ENCODE measurements at regions not wholly inside any gene's neighbourhood (a gene's known extent, or its start where the extent isn't known, plus 50 kb on each side); places are given as distances from the start of the nearest gene placed in this dataset.

- H3K27me3 ChIP-seq, result no peaks in the 10 kb centered on the region
- H3K9me3 ChIP-seq, result no peaks in the 10 kb centered on the region
- no peaks in the 10 kb centered on the region for H3K4me1 ChIP-seq
- DNase-seq (ENCODE audit: low spot score in 2 of 2), result no peak
- no peak overlapping the region for H3K27ac ChIP-seq
- TF ChIP-seq POLR2A (IDR thresholded peaks at IDR 0.05), result no peak
- H3K4me3 ChIP-seq, result no peak overlapping the region
- 79 to 81% methylated on average over 2 of the region's 2 CpGs for WGBS, 2 donors
- no peaks in the 10 kb centered on the region for H3K36me3 ChIP-seq
These were observed 417.9 kb upstream of the MAF start for GRCh38 chr16:80018466-80018865.

DNA sequence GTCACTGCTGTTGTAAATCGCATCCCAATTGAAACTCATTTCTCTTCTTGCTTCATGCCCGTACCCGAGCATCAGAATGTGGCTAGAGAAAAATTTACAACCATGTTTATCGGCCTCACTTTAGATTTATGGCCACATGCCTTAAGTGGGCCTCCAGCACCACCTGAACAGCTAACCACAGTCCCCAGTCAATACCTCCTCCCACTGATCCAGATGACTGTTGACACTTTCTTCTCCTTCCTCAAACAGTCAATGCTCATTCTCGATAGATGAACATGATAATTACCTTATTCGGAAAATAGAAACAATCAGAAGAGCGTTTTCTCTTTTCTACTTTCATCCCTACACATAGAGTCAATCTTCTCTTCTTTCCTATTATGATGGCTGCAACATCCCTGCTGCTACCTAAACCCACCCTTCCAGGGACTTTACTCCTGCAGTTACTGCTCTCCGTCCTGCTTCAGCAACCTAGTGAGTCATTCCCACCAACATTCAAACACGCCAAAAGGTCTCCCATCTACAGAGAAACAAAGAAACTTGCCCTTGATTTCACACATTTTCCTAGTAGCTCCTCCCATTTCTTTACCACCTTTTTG, 416.3 kb upstream of the MAF start:
- Histone ChIP-seq H3K9me3 (no peaks in the 10 kb centered on the region), H3K4me3 (no peak overlapping the region), H3K36me3 (no peaks in the 10 kb centered on the region), H3K27ac (no peak overlapping the region), H3K27me3 (no peaks in the 10 kb centered on the region), H3K4me1 (no peaks in the 10 kb centered on the region)
- DNase-seq (ENCODE audit: low spot score in 2 of 2), result no peak
- 84 to 86% methylated on average over 9 of the region's 9 CpGs for WGBS, 2 donors
- TF ChIP-seq POLR2A (IDR thresholded peaks at IDR 0.05) (no peak), CTCF (IDR thresholded peaks at IDR 0.05) (no peak), EP300 (IDR thresholded peaks at IDR 0.05) (no peak)

DNA sequence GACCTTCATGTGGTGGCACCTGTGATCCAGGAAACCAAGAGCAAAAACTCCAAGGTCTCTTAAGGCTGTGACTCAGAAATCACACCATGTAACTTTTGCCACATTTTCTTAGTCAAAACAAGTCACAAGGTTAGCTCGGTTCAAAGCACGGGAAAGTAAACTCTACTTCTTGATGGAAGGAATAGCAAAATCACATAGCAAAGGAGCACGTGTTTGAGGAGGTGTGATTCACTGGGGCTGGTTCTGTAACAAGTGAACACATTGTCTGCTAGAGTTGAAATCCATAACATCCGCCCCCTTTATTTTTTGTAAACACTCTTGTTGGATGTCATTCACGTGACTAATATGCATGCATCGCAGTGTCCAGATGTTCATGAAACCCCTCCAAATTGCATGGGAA, 415.0 kb upstream of the MAF start:
- Histone ChIP-seq H3K36me3 (no peaks in the 10 kb centered on the region), H3K9me3 (no peaks in the 10 kb centered on the region), H3K4me1 (no peaks in the 10 kb centered on the region), H3K27ac (no peak overlapping the region), H3K27me3 (no peaks in the 10 kb centered on the region), H3K4me3 (no peak overlapping the region)
- 50 to 63% methylated on average over 6 of the region's 6 CpGs for WGBS, 2 donors
- no peak for DNase-seq (ENCODE audit: low spot score in 2 of 2)
- TF ChIP-seq CTCF (IDR thresholded peaks at IDR 0.05) (no peak), EP300 (IDR thresholded peaks at IDR 0.05) (no peak), POLR2A (IDR thresholded peaks at IDR 0.05) (no peak)

DNA sequence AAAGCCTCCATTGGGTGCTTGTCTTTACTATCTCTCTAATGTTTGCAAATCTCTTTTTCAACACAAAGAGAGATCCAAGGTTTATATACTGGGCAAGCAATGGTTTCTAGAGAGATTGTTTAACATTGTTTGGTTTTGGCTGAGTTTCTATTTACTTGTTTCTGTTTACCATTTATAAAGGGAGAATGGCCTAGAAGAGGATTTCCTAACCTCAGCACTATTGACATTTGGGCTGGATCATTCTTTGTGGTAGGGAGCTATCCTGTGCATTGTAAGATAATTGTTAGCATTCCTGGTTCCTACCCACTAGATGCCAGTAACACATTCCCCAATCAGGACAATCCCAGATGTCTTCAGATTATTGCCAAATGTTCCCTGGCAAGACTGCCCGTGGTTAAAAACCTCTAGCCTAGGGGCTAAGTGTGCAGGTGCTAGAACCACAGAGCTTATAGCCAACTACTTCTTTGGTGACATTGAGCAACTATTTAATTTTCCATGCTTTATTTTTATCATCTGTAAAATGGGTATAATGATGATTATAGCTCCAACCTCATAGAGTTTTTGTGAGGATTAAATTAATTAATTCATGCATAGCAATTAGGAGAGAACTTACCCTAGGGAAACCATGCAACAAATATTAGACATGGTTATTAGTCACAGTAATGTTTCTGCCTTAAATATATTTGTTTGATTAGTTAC, 413.9 kb upstream of the MAF start:
- H3K9me3 ChIP-seq, result no peaks in the 10 kb centered on the region
- no peak for DNase-seq (ENCODE audit: low spot score in 2 of 2)
- 68 to 77% methylated on average over 1 of the region's 1 CpG for WGBS, 2 donors
- H3K4me3 ChIP-seq, result no peak overlapping the region
- H3K36me3 ChIP-seq, result no peaks in the 10 kb centered on the region
- TF ChIP-seq CTCF (IDR thresholded peaks at IDR 0.05), result no peak
- no peak for TF ChIP-seq EP300 (IDR thresholded peaks at IDR 0.05)
- TF ChIP-seq POLR2A (IDR thresholded peaks at IDR 0.05), result no peak
- H3K27ac ChIP-seq, result no peak overlapping the region
- H3K4me1 ChIP-seq, result no peaks in the 10 kb centered on the region
- H3K27me3 ChIP-seq, result no peaks in the 10 kb centered on the region

- Histone ChIP-seq H3K36me3 (no peaks in the 10 kb centered on the region), H3K4me1 (no peaks in the 10 kb centered on the region), H3K4me3 (no peak overlapping the region), H3K9me3 (no peaks in the 10 kb centered on the region), H3K27me3 (no peaks in the 10 kb centered on the region), H3K27ac (no peak overlapping the region)
- 79 to 81% methylated on average over 3 of the region's 3 CpGs for WGBS, 2 donors
- DNase-seq (ENCODE audit: low spot score in 2 of 2), result no peak
- TF ChIP-seq EP300 (IDR thresholded peaks at IDR 0.05) (no peak), POLR2A (IDR thresholded peaks at IDR 0.05) (no peak), CTCF (IDR thresholded peaks at IDR 0.05) (no peak)
These were observed 412.0 kb upstream of the MAF start for GRCh38 chr16:80012586-80012985.
